ENCODE measurements at regions not wholly inside any gene's neighbourhood (a gene's known extent, or its start where the extent isn't known, plus 50 kb on each side); places are given as distances from the start of the nearest gene placed in this dataset.

GRCh38 chr4:58188316-58188715 lies 1078.1 kb upstream of the IGFBP7 start:
- no peak for DNase-seq

- DNase-seq = no peak
Observed at GRCh38 chr4:58175024-58175423, 1064.8 kb upstream of the IGFBP7 start.

GRCh38 chr4:58166490-58166889 lies 1056.3 kb upstream of the IGFBP7 start:
- no peak for DNase-seq

- peak; percentile 78 for DNase-seq
Observed at GRCh38 chr4:58163156-58163555, 1053.0 kb upstream of the IGFBP7 start.

GRCh38 chr4:58149404-58150085 lies 1039.4 kb upstream of the IGFBP7 start:
- no peak for DNase-seq

- no peak for DNase-seq
Observed at GRCh38 chr4:58144721-58145120, 1034.5 kb upstream of the IGFBP7 start.

- no peak for DNase-seq
Observed at GRCh38 chr4:58138786-58139668, 1028.8 kb upstream of the IGFBP7 start.

GRCh38 chr4:58136604-58137003 lies 1026.4 kb upstream of the IGFBP7 start:
- no peak for DNase-seq

- no peak for DNase-seq
Observed at GRCh38 chr4:58127680-58128079, 1017.5 kb upstream of the IGFBP7 start.

GRCh38 chr4:58119298-58119697 lies 1009.1 kb upstream of the IGFBP7 start:
- no peak for DNase-seq

GRCh38 chr4:58113126-58113525 lies 1002.9 kb upstream of the IGFBP7 start:
- no peak for DNase-seq

GRCh38 chr4:58111818-58112217 lies 1001.6 kb upstream of the IGFBP7 start:
- no peak for DNase-seq

- DNase-seq = no peak
Observed at GRCh38 chr4:58093352-58093751, 983.2 kb upstream of the IGFBP7 start.

GRCh38 chr4:58090539-58090938 lies 980.4 kb upstream of the IGFBP7 start:
- no peak for DNase-seq

- no peak for DNase-seq
Observed at GRCh38 chr4:58081356-58081755, 971.2 kb upstream of the IGFBP7 start.

GRCh38 chr4:58075724-58076123 lies 965.5 kb upstream of the IGFBP7 start:
- no peak for DNase-seq

GRCh38 chr4:58074382-58074781 lies 964.2 kb upstream of the IGFBP7 start:
- DNase-seq = no peak

GRCh38 chr4:58070726-58071125 lies 960.5 kb upstream of the IGFBP7 start:
- DNase-seq = no peak

GRCh38 chr4:58064653-58065052 lies 954.5 kb upstream of the IGFBP7 start:
- no peak for DNase-seq

- DNase-seq = no peak
Observed at GRCh38 chr4:58063404-58064160, 953.4 kb upstream of the IGFBP7 start.

GRCh38 chr4:58061967-58062366 lies 951.8 kb upstream of the IGFBP7 start:
- no peak for DNase-seq

GRCh38 chr4:58050439-58050838 lies 940.3 kb upstream of the IGFBP7 start:
- no peak for DNase-seq

- no peak for DNase-seq
Observed at GRCh38 chr4:58048491-58048890, 938.3 kb upstream of the IGFBP7 start.

GRCh38 chr4:58042176-58042575 lies 932.0 kb upstream of the IGFBP7 start:
- DNase-seq = no peak
